ENCODE measurements at regions not wholly inside any gene's neighbourhood (a gene's known extent, or its start where the extent isn't known, plus 50 kb on each side); places are given as distances from the start of the nearest gene placed in this dataset.

DNA sequence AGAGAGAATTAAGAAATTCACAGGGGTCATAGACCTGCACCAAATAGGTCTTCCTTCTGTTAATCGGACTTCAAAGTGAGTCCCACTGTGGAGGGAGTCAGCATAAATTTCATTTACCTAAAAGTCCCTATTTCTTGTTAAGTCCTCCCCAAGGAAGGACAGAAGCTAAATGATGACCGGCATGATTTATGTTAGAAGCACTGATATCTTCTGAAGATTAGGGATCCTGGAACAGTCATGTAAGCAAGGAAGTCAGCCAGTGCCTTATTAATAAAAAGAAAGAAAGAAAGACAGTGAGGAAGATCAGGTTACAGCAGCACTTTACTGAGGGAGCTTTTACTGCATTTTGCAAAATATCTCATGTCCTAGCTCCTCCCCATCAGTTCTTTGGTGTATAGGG, 287.5 kb downstream of the FOXG1 start:
- DNase-seq (ENCODE audit: low read depth): no peak
- TF ChIP-seq, protein P1, sequence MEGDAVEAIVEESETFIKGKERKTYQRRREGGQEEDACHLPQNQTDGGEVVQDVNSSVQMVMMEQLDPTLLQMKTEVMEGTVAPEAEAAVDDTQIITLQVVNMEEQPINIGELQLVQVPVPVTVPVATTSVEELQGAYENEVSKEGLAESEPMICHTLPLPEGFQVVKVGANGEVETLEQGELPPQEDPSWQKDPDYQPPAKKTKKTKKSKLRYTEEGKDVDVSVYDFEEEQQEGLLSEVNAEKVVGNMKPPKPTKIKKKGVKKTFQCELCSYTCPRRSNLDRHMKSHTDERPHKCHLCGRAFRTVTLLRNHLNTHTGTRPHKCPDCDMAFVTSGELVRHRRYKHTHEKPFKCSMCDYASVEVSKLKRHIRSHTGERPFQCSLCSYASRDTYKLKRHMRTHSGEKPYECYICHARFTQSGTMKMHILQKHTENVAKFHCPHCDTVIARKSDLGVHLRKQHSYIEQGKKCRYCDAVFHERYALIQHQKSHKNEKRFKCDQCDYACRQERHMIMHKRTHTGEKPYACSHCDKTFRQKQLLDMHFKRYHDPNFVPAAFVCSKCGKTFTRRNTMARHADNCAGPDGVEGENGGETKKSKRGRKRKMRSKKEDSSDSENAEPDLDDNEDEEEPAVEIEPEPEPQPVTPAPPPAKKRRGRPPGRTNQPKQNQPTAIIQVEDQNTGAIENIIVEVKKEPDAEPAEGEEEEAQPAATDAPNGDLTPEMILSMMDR (conservative IDR thresholded peaks at IDR 0.05; ENCODE audit: low read length): no peak
- H3K4me3 ChIP-seq (ENCODE audit: low read length): no peak overlapping the region

- TF ChIP-seq, protein P1 (conservative IDR thresholded peaks at IDR 0.05; ENCODE audit: low read length): no peak
- no peak for DNase-seq (ENCODE audit: low read depth)
- no peak overlapping the region for H3K4me3 ChIP-seq (ENCODE audit: low read length)
These were observed 289.5 kb downstream of the FOXG1 start for GRCh38 chr14:29056041-29056566.

- DNase-seq (ENCODE audit: low read depth): no peak
- TF ChIP-seq, protein P1 (conservative IDR thresholded peaks at IDR 0.05; ENCODE audit: low read length): no peak
- no peak overlapping the region for H3K4me3 ChIP-seq (ENCODE audit: low read length)
These were observed 295.1 kb downstream of the FOXG1 start for GRCh38 chr14:29061702-29062101.

GRCh38 chr14:29062466-29062865, 295.9 kb downstream of the FOXG1 start:
- no peak overlapping the region for H3K4me3 ChIP-seq (ENCODE audit: low read length)
- DNase-seq (ENCODE audit: low read depth): no peak
- TF ChIP-seq, protein P1 (conservative IDR thresholded peaks at IDR 0.05; ENCODE audit: low read length): no peak

- no peak overlapping the region for H3K4me3 ChIP-seq (ENCODE audit: low read length)
- no peak for DNase-seq (ENCODE audit: low read depth)
- TF ChIP-seq, protein P1 (conservative IDR thresholded peaks at IDR 0.05; ENCODE audit: low read length): no peak
These were observed 296.4 kb downstream of the FOXG1 start for GRCh38 chr14:29062976-29063375.

- H3K4me3 ChIP-seq (ENCODE audit: low read length): no peak overlapping the region
- DNase-seq (ENCODE audit: low read depth): no peak
- TF ChIP-seq, protein P1 (conservative IDR thresholded peaks at IDR 0.05; ENCODE audit: low read length): no peak
These were observed 297.8 kb downstream of the FOXG1 start for GRCh38 chr14:29064305-29064900.

- H3K4me3 ChIP-seq (ENCODE audit: low read length): no peak overlapping the region
- no peak for DNase-seq (ENCODE audit: low read depth)
- TF ChIP-seq, protein P1 (conservative IDR thresholded peaks at IDR 0.05; ENCODE audit: low read length): no peak
These were observed 302.6 kb downstream of the FOXG1 start for GRCh38 chr14:29069228-29069627.
